PC-3 (cell line): ENCODE measurements at regions not wholly inside any gene's neighbourhood (a gene's known extent, or its start where the extent isn't known, plus 50 kb on each side); places are given as distances from the start of the nearest gene placed in this dataset.
"Not testable (repeated sequence)": the region's sequence is repeated elsewhere in the genome, so short reads cannot be mapped to it uniquely, and the experiment has no call there.

Source experiments
- EZH2 ChIP-seq: fragments of 300-600 bp; sonication (generic); IDR thresholded peaks from one replicate; pipeline ENCODE4 v1.6.1; 2017; ENCODE audit warnings: antibody characterized with exemption, mild to moderate bottlenecking, low read length; ENCODE audit not compliant: unreplicated experiment
- EZH2phosphoT487 ChIP-seq: fragments of 300-600 bp; sonication (generic); IDR thresholded peaks from 2 replicates; pipeline ENCODE4 v1.6.1; 2018; ENCODE audit warnings: mild to moderate bottlenecking, antibody characterized with exemption, low read length, borderline replicate concordance
- TF ChIP-seq, protein P1 (sequence below): fragments of 300-600 bp; sonication (generic); conservative IDR thresholded peaks from 2 replicates; pipeline ENCODE4 v1.5.1; 2017; ENCODE audit warnings: antibody characterized with exemption, low read depth, mild to moderate bottlenecking, low read length

DNA sequence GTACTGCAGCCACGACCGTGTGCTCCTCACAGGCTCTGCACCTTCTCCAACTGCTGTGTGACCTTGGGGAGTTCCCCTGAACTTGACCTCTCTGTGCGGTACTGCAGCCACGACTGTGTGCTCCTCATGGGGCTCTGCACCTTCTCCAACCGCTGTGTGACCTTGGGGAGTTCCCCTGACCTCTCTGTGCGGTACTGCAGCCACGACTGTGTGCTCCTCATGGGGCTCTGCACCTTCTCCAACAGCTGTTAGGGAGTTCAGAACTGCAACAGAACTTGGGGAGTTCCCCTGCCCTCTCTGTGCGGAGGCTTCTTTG is 294.6 kb downstream of the NDUFA10 start:
- not testable (repeated sequence) for TF ChIP-seq EZH2, EZH2phosphoT487
- TF ChIP-seq, protein P1, sequence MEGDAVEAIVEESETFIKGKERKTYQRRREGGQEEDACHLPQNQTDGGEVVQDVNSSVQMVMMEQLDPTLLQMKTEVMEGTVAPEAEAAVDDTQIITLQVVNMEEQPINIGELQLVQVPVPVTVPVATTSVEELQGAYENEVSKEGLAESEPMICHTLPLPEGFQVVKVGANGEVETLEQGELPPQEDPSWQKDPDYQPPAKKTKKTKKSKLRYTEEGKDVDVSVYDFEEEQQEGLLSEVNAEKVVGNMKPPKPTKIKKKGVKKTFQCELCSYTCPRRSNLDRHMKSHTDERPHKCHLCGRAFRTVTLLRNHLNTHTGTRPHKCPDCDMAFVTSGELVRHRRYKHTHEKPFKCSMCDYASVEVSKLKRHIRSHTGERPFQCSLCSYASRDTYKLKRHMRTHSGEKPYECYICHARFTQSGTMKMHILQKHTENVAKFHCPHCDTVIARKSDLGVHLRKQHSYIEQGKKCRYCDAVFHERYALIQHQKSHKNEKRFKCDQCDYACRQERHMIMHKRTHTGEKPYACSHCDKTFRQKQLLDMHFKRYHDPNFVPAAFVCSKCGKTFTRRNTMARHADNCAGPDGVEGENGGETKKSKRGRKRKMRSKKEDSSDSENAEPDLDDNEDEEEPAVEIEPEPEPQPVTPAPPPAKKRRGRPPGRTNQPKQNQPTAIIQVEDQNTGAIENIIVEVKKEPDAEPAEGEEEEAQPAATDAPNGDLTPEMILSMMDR, result not testable (repeated sequence)
